Nephron (organoid): ENCODE measurements at regions not wholly inside any gene's neighbourhood (a gene's known extent, or its start where the extent isn't known, plus 50 kb on each side); places are given as distances from the start of the nearest gene placed in this dataset.
"Not testable (repeated sequence)": the region's sequence is repeated elsewhere in the genome, so short reads cannot be mapped to it uniquely, and the experiment has no call there.

Source experiments
- H3K27ac Mint-ChIP-seq, 3 experiments: 2 replicates each; pipeline ENCODE4 v1.8.0; 2020; ENCODE audit warnings: mixed read lengths in 3 of 3, mild to moderate bottlenecking in 2 of 3, moderate library complexity in 1 of 3
- H3K27me3 Mint-ChIP-seq: 2 replicates; pipeline ENCODE4 v1.8.0; 2021; ENCODE audit warnings: low read depth, mild to moderate bottlenecking, moderate library complexity, mixed read lengths
- H3K36me3 Mint-ChIP-seq: 2 replicates; pipeline ENCODE4 v1.8.0; 2020; ENCODE audit warnings: low read depth, mixed read lengths
- H3K4me1 Mint-ChIP-seq: 2 replicates; pipeline ENCODE4 v1.8.0; 2020; ENCODE audit warnings: mixed read lengths
- H3K4me3 Mint-ChIP-seq, 3 experiments: 2 replicates each; pipeline ENCODE4 v1.8.0; 2020; ENCODE audit warnings: mild to moderate bottlenecking in 3 of 3, mixed read lengths in 3 of 3, moderate library complexity in 2 of 3
- H3K9me3 Mint-ChIP-seq: 2 replicates; pipeline ENCODE4 v1.8.0; 2020; ENCODE audit warnings: mixed read lengths
- TF ChIP-seq, protein P1 (sequence below), 3 experiments: fragments of 200-600 bp; sonication (generic); IDR thresholded peaks; one replicate each; pipeline ENCODE4 v1.5.0; 2021; ENCODE audit warnings: antibody characterized with exemption in 3 of 3; ENCODE audit not compliant: unreplicated experiment in 3 of 3

DNA sequence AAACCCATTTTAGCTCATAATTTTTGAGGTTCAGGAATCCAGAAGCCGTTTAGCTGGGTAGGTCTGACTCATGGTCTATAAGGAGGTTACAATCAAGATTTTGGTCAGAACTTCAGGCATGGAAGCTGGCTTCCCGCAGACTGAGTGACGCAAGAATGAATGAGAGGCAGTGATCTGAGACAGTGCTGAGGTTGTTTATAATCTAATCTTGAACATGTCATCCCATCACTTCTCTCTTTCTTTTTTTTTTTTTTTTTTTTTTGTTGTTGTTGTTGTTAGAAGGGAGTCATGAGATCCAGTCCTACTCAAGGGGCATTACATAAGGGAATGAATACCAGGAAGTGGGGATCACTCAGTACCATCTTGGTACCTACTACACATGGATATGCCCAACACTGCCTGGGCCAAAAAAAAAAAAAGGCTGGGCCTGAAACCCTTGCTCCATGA is 217.4 kb downstream of the DLEU7 start:
- no peaks in the 10 kb centered on the region for H3K27me3 Mint-ChIP-seq
- no peak overlapping the region for H3K4me3 Mint-ChIP-seq
- TF ChIP-seq, protein P1, sequence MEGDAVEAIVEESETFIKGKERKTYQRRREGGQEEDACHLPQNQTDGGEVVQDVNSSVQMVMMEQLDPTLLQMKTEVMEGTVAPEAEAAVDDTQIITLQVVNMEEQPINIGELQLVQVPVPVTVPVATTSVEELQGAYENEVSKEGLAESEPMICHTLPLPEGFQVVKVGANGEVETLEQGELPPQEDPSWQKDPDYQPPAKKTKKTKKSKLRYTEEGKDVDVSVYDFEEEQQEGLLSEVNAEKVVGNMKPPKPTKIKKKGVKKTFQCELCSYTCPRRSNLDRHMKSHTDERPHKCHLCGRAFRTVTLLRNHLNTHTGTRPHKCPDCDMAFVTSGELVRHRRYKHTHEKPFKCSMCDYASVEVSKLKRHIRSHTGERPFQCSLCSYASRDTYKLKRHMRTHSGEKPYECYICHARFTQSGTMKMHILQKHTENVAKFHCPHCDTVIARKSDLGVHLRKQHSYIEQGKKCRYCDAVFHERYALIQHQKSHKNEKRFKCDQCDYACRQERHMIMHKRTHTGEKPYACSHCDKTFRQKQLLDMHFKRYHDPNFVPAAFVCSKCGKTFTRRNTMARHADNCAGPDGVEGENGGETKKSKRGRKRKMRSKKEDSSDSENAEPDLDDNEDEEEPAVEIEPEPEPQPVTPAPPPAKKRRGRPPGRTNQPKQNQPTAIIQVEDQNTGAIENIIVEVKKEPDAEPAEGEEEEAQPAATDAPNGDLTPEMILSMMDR (IDR thresholded peaks at IDR 0.05; ENCODE audit: unreplicated experiment in 3 of 3): no peak
- peaks cover 4% of the 10 kb centered on the region for H3K36me3 Mint-ChIP-seq
- H3K27ac Mint-ChIP-seq: no peak overlapping the region
- H3K4me1 Mint-ChIP-seq: peaks cover 6% of the 10 kb centered on the region
- peaks cover 6% of the 10 kb centered on the region for H3K9me3 Mint-ChIP-seq

DNA sequence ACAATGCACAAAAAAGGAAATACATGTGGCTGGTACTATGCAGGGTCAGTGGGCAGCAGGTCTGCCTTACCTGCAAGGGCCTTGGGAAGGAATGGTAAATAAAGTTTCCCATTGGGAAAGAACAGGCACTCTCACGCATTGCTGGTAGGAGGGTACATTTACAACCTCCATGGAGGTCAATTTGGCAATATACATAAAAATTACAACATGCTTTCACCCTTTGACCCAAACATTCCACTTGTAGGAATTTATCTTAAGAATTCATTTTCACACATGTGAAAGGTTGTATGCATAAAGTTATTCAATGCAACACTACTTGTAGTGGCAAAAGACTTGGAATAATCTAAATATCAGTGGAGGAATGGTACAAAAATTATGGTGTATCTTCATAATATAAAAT is 216.4 kb downstream of the DLEU7 start:
- Mint-ChIP-seq H3K4me1 (peaks cover 6% of the 10 kb centered on the region), H3K9me3 (peaks cover 6% of the 10 kb centered on the region), H3K27me3 (no peaks in the 10 kb centered on the region), H3K36me3 (peaks cover 4% of the 10 kb centered on the region), H3K4me3 (no peak overlapping the region), H3K27ac (no peak overlapping the region)
- TF ChIP-seq, protein P1 (IDR thresholded peaks at IDR 0.05; ENCODE audit: unreplicated experiment in 3 of 3): no peak

DNA sequence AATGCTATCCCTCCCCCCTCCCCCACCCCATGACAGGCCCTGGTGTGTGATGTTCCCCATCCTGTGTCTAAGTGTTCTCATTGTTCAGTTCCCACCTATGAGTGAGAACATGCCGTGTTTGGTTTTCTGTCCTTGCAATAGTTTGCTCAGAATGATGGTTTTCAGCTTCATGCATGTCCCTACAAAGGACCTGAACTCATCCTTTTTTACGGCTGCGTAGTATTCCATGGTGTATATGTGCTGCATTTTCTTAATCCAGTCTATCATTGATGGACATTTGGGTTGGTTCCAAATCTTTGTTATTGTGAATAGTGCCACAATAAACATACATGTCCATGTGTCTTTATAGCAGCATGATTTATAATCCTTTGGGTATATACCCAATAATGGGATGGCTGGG is 215.0 kb downstream of the DLEU7 start:
- H3K27me3 Mint-ChIP-seq, H3K9me3 Mint-ChIP-seq, H3K27ac Mint-ChIP-seq, H3K4me3 Mint-ChIP-seq, H3K36me3 Mint-ChIP-seq, H3K4me1 Mint-ChIP-seq: not testable (repeated sequence)

DNA sequence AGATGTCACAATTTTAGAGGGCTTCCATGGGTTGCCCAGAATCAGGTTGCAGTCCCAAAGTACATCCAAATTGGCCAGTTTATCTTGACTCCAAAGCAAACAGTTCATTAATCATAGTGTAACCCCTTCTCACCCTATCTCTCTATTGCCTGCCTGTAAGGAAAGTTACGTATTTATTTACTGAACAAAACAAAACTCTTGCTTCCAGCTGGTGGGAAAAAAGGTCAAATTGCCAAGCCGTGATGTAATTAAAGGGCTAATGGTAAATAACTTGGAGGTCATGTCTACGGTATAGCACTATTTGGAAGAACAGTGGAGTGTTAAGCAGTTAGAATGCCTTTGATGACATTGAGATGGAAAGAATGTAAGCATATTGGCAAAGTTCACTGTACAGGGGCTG is 214.0 kb downstream of the DLEU7 start:
- H3K4me3 Mint-ChIP-seq: no peak overlapping the region
- H3K4me1 Mint-ChIP-seq: peaks cover 6% of the 10 kb centered on the region
- peaks cover 4% of the 10 kb centered on the region for H3K36me3 Mint-ChIP-seq
- H3K27me3 Mint-ChIP-seq: no peaks in the 10 kb centered on the region
- H3K9me3 Mint-ChIP-seq: peaks cover 6% of the 10 kb centered on the region
- peak overlapping the region in 2 of 3 experiments; percentile 54 to 69 for H3K27ac Mint-ChIP-seq
- TF ChIP-seq, protein P1 (IDR thresholded peaks at IDR 0.05; ENCODE audit: unreplicated experiment in 3 of 3): no peak

DNA sequence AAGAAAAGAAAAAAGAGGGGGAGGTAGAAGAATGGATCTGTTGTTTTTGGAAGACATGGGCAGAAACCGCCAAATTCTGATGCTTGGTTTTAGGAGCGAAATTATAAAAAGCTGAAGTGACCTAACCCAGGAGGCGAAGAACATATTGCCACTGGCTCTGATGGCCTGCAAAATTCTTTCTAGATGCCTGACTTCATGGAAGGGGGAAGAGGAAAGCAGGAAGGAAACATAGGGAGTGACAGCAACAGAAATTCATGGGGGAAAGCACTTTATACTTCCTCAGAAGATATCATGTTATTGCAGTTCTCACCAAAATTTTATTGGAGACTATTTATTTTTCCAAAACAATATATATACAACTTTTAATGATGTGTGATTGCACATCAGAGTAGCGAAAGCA is 213.5 kb downstream of the DLEU7 start:
- Mint-ChIP-seq H3K4me1 (peaks cover 6% of the 10 kb centered on the region), H3K9me3 (peaks cover 6% of the 10 kb centered on the region), H3K4me3 (no peak overlapping the region), H3K27ac (peak overlapping the region in 2 of 3 experiments; percentile 54 to 69), H3K27me3 (no peaks in the 10 kb centered on the region), H3K36me3 (peaks cover 4% of the 10 kb centered on the region)
- TF ChIP-seq, protein P1 (IDR thresholded peaks at IDR 0.05; ENCODE audit: unreplicated experiment in 3 of 3): no peak

DNA sequence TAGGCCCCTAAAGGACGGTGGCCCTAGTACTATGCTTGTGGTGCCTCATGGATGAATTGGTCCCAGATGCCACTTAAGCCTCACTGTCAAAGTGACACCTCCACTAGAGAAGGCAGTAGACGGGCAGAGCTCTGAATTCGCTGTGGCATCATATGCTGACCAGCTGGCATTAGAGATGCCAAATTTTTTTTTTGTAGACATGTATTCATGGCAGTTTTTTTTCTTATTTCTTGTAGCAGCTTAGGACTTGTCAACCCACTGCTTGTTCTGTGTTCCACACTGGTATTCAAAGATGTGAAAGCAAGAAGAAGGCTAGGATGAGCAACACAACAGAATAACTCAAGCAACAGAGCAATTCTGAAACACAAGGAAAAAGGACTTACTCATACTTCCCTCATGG is 212.5 kb downstream of the DLEU7 start:
- H3K27ac Mint-ChIP-seq: no peak overlapping the region

More for the DNA sequence above, 212.5 kb downstream of the DLEU7 start:
- peaks cover 13% of the 10 kb centered on the region for H3K4me1 Mint-ChIP-seq
- no peaks in the 10 kb centered on the region for H3K27me3 Mint-ChIP-seq
- H3K9me3 Mint-ChIP-seq: peaks cover 6% of the 10 kb centered on the region
- H3K4me3 Mint-ChIP-seq: no peak overlapping the region
- TF ChIP-seq, protein P1 (IDR thresholded peaks at IDR 0.05; ENCODE audit: unreplicated experiment in 3 of 3): no peak
- peaks cover 4% of the 10 kb centered on the region for H3K36me3 Mint-ChIP-seq
